ENCODE measurements at regions not wholly inside any gene's neighbourhood (a gene's known extent, or its start where the extent isn't known, plus 50 kb on each side); places are given as distances from the start of the nearest gene placed in this dataset.
"Not testable (repeated sequence)": the region's sequence is repeated elsewhere in the genome, so short reads cannot be mapped to it uniquely, and the experiment has no call there.

DNA sequence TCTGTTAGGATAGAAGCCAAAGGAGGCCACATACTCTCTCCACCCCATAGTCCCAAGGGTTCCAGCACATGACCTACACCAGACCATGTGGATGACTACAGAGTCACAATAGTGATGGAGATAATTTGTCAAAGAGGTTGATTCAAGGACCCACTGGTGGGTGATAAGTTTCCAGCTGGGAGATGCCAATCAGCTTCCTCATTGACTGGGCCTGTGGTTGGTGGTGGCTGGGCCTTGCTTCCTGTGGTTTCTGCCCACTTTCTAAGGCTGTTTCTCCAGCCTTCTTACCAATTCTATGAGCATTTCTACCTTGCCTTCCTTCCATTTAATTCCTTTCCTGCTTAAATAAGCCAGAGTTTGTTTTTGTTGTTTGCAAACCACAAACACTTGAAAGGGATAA is 95.5 kb upstream of the CPEB2 start:
- DNase-seq (ENCODE audit: low read depth in 2 of 2): no peak

DNA sequence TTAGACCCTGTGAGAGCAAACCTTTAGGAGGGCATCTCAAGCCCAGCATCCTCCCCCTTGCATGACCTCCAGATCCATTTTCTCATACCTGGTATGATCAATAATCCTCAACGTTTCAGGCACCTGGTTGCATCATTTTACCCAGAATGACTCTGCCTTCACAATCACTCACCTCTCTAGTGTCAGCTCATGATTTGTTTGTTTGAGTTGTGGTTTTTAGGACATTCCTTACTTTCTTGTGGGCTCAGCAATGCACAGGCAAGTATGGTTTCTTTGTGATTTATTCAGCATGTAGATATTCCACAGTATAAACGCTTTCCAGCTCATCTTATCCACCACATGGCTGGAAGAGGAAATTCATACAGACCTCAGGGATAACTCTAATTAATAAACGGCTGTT is 93.6 kb upstream of the CPEB2 start:
- no peak for DNase-seq (ENCODE audit: low read depth in 2 of 2)

DNA sequence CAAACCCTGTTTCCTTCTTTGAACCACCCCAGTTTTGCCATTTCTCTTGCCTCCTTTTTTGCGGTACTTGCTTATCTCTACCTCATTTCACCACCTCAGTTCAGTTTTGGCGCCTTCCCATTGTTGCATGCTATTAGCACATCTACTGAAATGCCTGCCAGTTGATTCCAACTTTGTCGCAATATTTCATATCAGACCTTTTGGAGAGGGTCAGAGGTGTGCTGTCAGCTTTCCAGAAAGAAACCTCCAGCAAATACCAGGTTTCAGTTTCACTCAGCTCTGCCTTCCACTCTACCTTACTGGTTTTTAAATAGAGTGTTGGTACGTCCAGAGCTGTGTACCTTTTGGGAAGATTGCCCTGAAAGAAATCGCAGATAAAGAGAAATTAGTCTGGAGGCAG is 91.9 kb upstream of the CPEB2 start:
- DNase-seq (ENCODE audit: low read depth in 2 of 2): no peak

DNA sequence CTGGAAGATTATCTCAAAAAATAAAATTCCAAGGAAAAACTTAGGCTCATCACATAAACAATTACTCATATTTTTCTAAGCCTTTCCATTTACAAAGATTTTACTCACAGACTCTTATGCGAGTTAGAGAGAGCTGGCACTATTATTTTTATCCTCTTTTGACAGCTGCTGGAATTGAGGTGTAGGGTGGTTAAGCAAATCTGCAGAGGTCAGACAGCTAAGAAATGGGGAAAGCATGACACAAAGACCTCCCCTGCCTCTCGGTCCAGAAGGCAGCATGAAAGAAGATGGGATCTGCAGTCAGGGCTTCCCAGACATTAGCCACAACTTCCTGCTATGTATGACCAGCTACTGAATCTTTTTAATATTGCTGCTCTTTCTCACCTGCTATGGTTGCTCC is 89.9 kb upstream of the CPEB2 start:
- no peak for DNase-seq (ENCODE audit: low read depth in 2 of 2)

DNA sequence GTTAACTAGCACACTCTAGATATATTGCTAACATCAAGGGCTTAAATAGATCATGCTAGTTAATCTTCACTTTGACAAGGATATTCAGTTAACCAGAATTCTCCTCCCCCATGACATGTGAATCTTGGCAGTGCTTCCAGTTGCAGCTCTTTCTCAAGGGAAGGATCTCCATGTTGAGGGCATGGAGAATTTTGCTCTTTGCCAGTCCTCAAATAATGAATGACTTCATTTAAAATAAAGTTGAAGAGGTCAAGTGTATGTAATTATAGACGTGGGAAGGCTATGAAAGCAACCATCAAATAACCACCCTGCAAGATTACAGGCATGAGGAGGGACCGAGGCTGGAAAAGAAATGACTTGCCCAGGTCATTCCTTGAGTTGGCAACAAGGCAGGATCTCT is 87.3 kb upstream of the CPEB2 start:
- no peak for DNase-seq (ENCODE audit: low read depth in 2 of 2)

DNA sequence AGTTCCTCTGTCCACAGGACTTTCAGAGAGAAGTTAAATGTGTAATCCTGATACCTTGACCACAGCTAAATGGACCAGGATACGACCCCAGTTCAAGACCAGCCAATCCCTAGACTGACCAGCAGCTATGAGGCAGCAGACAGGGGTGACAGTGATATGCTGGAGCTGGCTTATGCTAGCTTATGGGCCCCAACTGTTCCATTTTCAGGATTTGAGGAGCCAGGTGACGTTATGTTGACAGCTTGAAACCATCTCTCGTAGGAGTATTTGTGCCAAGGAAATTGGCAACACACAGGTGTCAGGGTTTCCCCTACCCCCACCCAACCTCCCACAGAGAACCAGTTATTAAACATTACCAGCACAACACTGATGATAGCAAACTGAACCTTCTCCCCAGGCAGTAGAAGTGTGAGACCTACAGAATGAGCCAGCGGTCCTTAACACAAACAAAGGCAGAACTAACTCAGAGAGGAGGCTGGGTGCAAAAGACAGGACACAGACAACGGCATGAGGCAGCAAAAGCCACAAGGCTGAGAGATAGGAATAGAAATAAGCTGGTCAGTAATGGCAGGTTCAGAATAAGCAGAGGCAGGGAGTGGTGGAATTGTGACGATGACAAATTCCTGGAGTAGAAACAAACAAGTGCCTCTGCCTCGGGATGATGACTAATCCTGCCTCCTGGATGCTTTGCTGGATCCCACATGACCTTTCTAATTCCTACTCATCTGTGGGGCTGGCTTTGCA is 85.6 kb upstream of the CPEB2 start:
- DNase-seq (ENCODE audit: low read depth in 2 of 2): no peak

DNA sequence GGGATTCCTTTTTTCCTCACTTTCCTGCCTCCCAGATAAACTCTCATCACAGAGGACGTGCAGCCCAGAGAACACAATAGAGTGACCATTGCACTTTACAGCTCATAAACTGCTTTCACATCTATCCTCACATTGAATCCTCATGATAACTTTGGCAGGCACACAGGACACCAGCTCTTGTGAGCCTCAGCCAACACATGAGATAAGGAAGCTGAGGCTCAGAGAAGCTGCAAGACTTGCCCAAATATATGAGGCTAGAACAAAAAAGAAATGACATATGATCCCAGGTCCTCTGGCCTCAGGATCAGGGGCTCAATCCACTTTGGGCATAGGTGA is 85.0 kb upstream of the CPEB2 start:
- no peak for DNase-seq (ENCODE audit: low read depth in 2 of 2)

DNA sequence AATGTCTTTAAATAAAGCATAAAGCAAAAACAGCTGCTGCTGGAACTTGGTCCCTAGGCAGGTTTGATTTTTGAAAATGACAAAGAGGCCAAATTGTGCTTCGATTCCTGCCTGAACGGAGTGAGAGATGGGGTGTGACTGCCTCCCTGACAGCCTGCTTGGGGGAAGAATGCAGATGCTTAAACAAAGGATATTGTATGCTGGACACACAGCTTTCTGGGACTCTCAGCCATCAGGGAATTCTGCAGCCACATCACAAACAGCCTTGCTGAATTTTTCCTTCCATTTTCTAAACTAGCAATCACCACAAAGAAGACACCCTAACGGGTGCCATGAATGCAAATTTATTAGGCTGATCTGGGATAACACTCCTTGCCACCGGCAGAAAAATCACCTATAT is 83.9 kb upstream of the CPEB2 start:
- no peak for DNase-seq (ENCODE audit: low read depth in 2 of 2)

DNA sequence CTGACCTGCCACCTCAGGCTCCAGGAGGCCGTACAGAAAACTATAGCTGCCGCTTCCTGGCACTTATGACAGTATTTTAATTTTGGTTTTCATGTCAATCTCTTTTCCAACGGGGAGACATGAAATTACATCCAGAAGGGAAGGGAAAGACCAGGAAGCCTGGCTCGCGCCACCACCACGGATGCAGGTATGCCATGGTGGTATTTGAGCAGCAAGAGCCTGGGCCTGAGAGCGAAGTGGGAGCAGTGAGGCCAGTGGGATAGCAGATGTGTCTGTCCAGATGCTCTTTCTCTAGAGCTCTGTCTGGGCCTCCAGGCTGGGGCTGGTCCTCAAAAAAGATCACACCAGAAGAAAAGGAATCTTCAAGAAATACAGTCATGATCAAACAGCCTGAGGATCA is 82.5 kb upstream of the CPEB2 start:
- DNase-seq (ENCODE audit: low read depth in 2 of 2): no peak

DNA sequence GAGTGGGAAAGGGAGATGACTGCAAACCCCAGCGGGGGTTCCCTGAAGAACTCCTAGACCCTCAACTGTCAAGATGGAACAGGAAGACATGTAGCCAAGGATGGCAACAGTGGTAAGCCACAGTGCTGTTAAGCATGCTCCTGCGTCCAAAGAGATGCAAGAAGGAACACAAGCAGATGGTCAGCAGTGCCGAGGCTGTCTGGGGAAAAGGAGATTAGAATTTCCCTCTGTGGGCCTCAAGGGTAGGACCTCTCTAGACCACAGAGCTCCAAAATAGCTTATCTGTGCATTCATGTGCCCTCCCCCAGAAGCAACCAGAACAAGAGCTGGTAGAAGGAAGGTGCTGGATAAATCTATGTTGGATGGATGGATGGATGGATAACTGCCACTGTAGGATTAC is 82.0 kb upstream of the CPEB2 start:
- no peak for DNase-seq (ENCODE audit: low read depth in 2 of 2)

DNA sequence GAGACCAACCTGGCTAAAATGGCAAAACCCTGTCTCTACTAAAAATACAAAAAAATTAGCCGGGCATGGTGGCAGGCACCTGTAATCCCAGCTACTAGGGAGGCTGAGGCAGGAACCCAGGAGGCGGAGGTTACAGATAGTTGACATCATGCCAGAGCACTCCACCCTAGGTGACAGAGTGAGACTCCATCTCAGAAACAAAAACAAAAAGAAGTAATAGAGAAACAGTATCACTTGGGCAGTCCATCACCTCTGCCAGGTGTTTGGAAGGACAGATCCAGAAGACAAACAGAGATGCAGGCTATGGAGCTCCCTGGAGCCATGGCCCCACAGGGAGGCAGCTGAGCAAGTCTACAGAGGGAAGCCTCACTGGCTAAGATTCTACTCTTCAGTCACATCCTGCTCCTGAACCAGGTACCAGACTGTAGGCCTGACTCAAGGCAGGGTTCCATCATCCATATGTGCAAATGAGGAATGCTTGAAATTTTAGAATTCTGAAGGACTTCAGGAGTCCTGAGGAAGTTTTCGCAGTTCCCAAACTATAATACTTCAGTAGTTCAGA is 81.4 kb upstream of the CPEB2 start:
- DNase-seq (ENCODE audit: low read depth in 2 of 2): no peak

DNA sequence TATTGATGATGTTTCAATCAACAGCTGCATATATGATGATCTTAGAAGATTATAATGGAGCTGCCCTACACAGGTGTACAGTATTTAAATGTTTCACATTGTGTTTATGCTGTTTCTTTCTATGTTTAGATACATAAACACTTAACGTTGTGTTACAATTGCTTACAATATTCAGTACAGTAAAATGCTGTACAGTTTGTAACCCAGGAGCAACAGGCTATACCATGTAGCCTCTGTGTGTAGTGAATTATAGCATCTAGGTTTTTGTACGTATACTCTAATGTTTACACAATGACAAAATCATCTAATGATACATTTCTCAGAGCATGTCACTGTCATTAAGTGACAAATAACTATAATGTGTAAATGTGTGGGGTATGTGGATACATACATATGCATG is 80.5 kb upstream of the CPEB2 start:
- not testable (repeated sequence) for DNase-seq (ENCODE audit: low read depth in 2 of 2)

DNA sequence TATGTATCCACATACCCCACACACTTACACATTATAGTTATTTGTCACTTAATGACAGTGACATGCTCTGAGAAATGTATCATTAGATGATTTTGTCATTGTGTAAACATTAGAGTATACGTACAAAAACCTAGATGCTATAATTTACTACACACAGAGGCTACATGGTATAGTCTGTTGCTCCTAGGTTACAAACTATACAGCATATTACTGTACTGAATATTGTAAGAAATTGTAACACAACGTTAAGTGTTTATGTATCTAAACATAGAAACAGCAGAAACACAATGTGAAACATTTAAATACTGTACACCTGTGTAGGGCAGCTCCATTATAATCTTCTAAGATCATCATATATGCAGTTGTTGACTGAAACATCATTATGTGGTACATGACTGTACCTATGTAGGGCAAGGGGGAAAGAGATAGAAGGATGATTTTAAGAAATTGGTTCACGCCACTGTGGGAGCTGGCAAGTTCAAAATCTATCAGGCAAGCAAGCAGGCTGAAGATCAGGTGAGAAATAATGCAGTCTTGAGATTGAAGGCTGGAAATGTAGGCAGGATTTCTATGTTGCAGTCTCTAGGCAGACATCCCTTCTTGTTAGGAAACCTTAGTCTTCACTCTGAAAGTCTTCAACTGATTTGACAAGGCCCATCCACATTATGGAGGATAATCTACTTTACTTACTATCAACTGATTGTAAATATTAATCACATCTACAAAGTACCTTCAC is 78.0 kb upstream of the CPEB2 start:
- DNase-seq (ENCODE audit: low read depth in 2 of 2): no peak

DNA sequence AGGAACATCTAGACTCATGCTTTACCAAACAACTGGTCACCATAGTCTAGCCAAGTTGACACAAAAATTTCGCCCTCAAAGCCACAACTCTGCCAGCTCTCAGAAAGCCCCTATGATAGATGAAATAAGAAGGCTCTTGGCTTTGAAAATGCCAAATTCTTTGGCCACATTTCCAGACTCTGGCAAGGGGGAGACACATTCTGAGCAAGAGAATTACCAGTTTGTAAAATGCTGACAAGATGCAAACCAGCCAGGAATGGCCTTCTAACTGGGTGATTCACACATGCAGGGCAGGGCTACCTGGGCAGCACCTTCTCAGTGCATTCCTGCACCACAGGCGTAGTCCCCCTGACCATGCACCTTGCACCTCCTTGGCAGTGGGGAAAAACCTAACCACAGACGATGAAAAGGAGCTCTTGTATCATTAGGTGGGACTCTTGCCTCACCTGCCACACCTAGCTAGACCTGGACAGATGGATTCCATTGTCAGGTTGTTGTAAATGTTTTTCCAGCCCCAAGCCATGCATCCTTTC is 77.4 kb upstream of the CPEB2 start:
- DNase-seq (ENCODE audit: low read depth in 2 of 2): no peak

DNA sequence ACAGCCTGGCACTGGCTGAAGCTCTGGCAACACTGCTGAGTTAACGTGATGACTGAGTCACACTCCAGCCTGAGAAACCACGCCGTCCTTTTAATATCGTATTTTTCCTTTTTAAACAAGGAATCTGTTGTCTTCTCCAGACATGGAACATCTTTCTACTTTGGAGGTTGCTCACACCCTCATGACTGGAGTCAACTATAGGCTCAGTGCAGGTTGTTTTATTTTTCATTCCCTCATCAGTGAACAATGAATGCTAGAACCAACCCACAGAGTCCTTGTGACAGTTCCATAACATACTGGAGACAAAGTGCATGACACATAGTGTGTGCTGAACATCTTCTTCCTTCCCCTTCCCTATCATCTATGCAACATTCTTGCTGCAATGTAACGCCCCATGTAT is 76.8 kb upstream of the CPEB2 start:
- no peak for DNase-seq (ENCODE audit: low read depth in 2 of 2)

DNA sequence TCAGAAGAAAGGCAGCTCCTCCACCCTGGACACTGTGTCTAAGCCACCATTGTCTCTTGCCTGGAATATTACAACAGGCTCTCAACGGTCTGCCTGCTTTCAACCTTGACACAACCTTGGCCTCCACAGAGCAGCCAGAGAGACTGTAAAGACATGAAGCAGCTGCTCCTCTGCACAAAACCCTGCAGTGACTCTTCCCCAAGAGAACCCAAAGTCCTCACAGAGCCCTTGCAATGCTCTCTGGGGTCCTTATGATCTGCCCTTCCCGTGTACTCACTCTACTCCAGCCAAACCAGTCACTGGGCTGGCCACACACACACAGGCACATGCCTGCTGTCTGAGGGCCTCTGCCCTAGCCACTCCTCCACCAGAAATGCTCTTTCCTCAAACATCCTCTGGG is 75.9 kb upstream of the CPEB2 start:
- DNase-seq (ENCODE audit: low read depth in 2 of 2): no peak

DNA sequence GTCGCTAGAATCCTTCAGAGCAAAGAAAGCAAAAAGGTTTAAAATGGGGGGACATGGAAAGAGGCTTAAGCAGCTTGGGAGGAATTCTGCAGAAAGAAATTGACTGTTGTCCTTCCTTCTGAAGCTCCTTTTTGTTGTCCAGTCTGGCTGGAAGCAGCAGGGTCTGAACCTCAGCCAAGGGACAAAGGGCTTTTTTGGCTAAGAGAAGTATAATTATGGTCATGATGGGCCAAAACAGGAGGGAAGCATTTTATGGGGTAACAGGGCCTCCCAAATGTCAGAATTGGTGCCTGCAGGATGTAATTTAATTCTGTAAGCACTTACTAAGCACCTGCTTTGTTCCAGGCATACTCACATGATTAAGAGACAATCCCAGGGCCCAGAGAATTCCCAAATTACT is 74.2 kb upstream of the CPEB2 start:
- DNase-seq (ENCODE audit: low read depth in 2 of 2): no peak

DNA sequence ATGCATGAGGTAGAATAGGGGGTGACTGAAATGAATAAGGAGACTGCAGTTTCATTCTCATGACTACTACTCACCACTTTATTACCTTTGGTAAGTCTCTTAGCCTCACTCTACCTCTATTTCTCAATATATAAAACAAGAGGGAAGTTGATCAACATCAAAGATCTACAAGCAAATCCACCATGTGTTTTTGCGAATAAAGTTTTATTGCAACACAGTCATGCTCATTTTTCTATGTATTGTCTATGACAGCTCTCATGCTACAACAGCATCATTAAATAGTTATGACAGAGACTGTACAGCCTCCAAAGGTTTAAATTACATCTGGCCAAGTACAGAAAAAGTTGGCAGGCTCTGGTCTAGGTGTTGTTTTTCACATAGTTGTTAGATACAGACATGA is 72.6 kb upstream of the CPEB2 start:
- no peak for DNase-seq (ENCODE audit: low read depth in 2 of 2)

DNA sequence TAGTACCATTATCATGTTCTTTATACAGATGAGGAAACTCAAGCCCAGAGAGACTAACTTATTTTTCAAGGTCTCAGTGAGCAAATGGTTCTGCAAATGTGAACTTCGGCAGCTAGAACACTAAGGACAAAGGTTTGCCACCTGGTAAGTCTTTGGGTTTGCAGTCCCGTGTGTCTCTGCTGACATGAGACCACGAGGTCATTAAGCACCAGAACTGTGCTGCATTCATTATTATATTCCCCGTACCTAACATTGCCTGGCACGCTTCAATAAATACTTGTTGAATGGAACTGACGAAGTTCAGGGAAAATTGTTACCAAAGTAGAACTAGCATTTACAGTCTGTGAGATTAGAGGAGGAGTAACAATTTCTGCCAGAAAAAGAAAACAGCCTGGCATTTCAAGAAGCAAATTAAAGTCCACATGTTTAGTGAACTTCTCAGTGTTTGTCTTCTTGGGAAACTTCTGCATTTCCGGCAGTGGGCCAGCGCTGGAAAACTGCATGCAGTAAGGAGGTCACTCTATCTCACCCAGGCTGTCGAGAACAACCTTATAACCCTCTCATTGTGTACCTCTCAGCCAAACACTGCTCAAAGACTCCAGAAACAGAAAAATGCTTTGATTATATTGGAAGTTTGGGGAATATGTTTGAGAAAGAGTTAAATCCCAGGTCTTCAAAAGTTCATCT is 67.4 kb upstream of the CPEB2 start:
- no peak for DNase-seq (ENCODE audit: low read depth in 2 of 2)

DNA sequence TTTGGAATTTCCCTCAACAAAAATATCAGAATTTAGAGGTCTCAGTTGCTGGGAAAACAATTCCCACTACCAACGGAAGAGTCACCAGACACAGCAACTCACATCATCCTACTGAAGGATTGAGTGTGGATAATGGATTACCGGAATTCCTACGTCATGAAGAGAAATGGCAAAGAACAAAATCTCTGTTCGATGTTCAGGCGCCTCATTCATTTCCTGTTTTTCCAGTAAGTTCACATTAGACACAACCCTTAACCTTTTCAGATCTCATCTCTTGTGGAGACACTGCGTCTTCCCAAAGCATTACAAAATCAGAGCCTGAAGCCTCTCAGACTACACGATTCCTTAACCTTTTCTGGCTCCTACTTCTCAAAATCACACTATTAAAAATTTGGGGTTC is 58.5 kb upstream of the CPEB2 start:
- no peak for DNase-seq (ENCODE audit: low read depth in 2 of 2)

DNA sequence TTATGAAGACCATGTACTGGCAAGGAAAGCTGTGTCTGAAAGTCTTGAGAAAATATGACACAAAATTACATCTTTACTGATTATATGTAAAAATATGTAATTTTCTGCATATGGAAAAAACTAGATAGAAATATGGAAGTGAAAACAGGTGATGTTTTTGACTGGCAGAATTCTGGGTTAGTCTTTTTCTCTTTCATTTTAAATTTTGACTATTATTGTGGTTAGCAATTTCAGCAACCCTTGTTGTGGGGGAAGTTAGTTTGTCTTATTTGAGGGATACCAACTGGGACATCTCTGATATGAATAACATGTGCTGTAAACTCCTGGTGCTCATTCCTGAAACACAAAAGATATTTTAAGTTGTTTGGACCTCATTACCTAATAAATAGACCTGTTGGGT is 49.9 kb upstream of the CPEB2 start:
- no peak for DNase-seq (ENCODE audit: low read depth in 2 of 2)

All from stimulated activated CD8-positive, alpha-beta memory T cell treated with anti-CD3 and anti-CD28 coated beads, Interleukin-2, amount 100 ng/mL, for 1 hour (primary cell).